ELR (cell line): ENCODE measurements at regions not wholly inside any gene's neighbourhood (a gene's known extent, or its start where the extent isn't known, plus 50 kb on each side); places are given as distances from the start of the nearest gene placed in this dataset.

Experiments
- DNase-seq: peaks from one replicate; pipeline ENCODE4 v3.0.0-alpha.2; 2015; ENCODE audit warnings: low read depth

GRCh38 chr10:129371541-129371940 lies 95.5 kb upstream of the MGMT start:
- no peak for DNase-seq

GRCh38 chr10:129372172-129372571 lies 94.9 kb upstream of the MGMT start:
- DNase-seq = no peak

- DNase-seq = no peak
Observed at GRCh38 chr10:129373231-129373630, 93.8 kb upstream of the MGMT start.

GRCh38 chr10:129373718-129374117 lies 93.3 kb upstream of the MGMT start:
- no peak for DNase-seq

GRCh38 chr10:129375171-129375570 lies 91.9 kb upstream of the MGMT start:
- no peak for DNase-seq

- DNase-seq = no peak
Observed at GRCh38 chr10:129375912-129376311, 91.1 kb upstream of the MGMT start.

- no peak for DNase-seq
Observed at GRCh38 chr10:129380279-129380678, 86.8 kb upstream of the MGMT start.

GRCh38 chr10:129381741-129382140 lies 85.3 kb upstream of the MGMT start:
- DNase-seq = no peak

- no peak for DNase-seq
Observed at GRCh38 chr10:129382401-129382800, 84.6 kb upstream of the MGMT start.

- no peak for DNase-seq
Observed at GRCh38 chr10:129383651-129384050, 83.4 kb upstream of the MGMT start.

- DNase-seq = no peak
Observed at GRCh38 chr10:129385600-129385999, 81.4 kb upstream of the MGMT start.

GRCh38 chr10:129386415-129387257 lies 80.4 kb upstream of the MGMT start:
- no peak for DNase-seq

- DNase-seq = no peak
Observed at GRCh38 chr10:129387258-129387525, 79.8 kb upstream of the MGMT start.

- no peak for DNase-seq
Observed at GRCh38 chr10:129388435-129388834, 78.6 kb upstream of the MGMT start.

GRCh38 chr10:129389194-129389593 lies 77.8 kb upstream of the MGMT start:
- no peak for DNase-seq

- DNase-seq = no peak
Observed at GRCh38 chr10:129390147-129390546, 76.9 kb upstream of the MGMT start.

- no peak for DNase-seq
Observed at GRCh38 chr10:129390726-129391125, 76.3 kb upstream of the MGMT start.

- no peak for DNase-seq
Observed at GRCh38 chr10:129391464-129391863, 75.6 kb upstream of the MGMT start.

GRCh38 chr10:129392855-129393254 lies 74.2 kb upstream of the MGMT start:
- no peak for DNase-seq

- DNase-seq = no peak
Observed at GRCh38 chr10:129393812-129394211, 73.2 kb upstream of the MGMT start.

- no peak for DNase-seq
Observed at GRCh38 chr10:129394518-129395328, 72.3 kb upstream of the MGMT start.

- no peak for DNase-seq
Observed at GRCh38 chr10:129396021-129396722, 70.9 kb upstream of the MGMT start.
